GM18517 (cell line): ENCODE measurements at regions not wholly inside any gene's neighbourhood (a gene's known extent, or its start where the extent isn't known, plus 50 kb on each side); places are given as distances from the start of the nearest gene placed in this dataset.
"Not testable (repeated sequence)": the region's sequence is repeated elsewhere in the genome, so short reads cannot be mapped to it uniquely, and the experiment has no call there.

Source experiments
- ATAC-seq: cut with Tn5 transposase; IDR thresholded peaks from one replicate; pipeline ENCODE4 v1.9.1; 2021; ENCODE audit warnings: mild to moderate bottlenecking, moderate library complexity; ENCODE audit not compliant: unreplicated experiment

- ATAC-seq = no peak
Measured at GRCh38 chr5:101783241-101784013, 512.7 kb downstream of the SLCO4C1 start.

DNA sequence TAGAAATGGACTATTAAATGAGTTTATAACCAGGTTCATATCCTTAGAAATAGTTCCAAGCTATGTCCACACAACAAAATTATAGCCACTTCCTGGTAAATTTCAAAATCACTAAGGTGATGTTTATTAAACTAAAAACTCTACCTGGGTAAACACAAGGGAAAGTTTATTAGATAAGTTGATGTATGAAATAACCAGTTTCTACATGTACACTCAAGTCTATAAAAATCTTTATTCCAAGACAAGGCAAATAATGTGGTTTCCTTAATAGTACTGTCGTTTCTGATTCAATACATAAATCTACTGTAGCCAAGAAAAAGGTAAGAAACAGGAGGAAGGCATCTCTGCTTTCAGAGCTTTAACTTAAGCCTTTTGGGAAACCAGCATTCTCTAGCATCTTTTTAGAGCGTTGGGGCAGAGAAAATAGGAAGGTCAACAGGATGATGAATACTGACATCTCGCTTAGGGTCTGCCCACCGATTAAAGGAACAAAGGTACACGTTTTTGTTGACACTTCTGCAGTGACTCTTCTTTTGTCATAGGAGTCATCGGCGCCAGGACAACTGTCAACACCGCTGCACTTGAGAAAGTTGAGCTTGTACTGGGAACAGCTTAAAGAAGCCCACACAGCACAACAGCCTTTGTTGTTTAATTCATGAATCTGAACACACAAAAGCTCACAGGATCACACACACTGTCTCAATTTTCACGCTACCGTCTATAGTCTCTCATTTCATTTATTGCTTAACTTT, 513.6 kb downstream of the SLCO4C1 start:
- no peak for ATAC-seq

- no peak for ATAC-seq
Measured at GRCh38 chr5:101751105-101751504, 545.0 kb downstream of the SLCO4C1 start.

GRCh38 chr5:101743000-101743399, 553.1 kb downstream of the SLCO4C1 start:
- not testable (repeated sequence) for ATAC-seq

DNA sequence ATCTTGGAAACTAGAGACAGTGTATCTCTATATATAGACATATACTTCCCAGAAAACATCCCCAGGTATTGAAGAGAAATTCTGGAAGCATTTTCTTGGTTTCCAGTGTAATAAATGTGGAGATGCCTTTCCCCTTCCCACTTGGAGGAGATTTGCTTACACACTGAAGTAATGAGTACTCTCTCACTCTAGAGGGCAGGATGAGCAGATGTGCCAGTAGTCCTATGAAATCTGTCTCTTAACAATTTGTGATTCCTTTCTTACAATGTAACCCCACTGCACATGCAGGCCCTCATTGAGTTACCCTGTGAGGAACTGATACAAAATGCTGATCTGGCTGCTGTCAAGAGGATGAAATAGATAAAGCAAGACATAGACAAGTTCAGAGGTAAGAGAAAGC, 567.2 kb downstream of the SLCO4C1 start:
- no peak for ATAC-seq

GRCh38 chr5:101721543-101721942, 574.5 kb downstream of the SLCO4C1 start:
- no peak for ATAC-seq

GRCh38 chr5:101720033-101720432, 576.1 kb downstream of the SLCO4C1 start:
- no peak for ATAC-seq

DNA sequence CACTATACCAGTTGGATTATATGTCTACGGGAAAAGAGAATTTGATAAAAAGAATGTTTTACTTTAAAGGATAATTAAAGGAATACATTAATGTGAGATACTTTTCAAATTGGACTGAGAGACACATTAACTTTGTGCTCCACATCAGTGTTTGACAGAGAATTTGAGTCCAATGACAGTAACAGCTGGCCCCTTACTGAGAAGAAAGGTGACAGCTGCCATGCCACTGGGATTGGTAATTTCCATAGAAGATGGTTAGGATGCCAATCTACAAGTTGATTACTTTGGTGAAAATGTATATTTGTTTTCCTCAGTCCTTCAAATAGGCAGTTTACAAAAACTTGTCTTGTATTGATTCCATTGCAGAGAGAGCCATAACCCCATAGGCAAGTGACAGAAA, 578.4 kb downstream of the SLCO4C1 start:
- ATAC-seq = no peak

- ATAC-seq = no peak
Measured at GRCh38 chr5:101716941-101717340, 579.1 kb downstream of the SLCO4C1 start.

DNA sequence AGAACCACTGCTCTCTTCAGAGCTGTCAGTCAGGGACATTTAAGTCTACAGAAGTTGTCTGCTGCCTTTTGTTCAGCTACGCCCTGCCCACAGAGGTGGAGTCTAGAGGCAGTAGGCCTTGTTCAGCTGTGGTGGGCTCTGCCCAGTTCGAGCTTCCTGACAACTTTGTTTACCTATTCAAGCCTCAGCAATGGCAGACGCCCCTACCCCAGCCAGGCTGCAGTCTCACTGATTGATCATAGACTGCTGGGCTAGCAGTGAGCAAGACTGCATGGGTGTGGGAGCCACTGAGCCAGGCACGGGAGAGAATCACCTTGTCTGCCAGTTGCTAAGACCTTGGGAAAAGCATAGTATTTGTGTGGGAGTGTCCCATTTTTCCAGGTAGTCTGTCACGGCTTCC, 580.3 kb downstream of the SLCO4C1 start:
- ATAC-seq = not testable (repeated sequence)

DNA sequence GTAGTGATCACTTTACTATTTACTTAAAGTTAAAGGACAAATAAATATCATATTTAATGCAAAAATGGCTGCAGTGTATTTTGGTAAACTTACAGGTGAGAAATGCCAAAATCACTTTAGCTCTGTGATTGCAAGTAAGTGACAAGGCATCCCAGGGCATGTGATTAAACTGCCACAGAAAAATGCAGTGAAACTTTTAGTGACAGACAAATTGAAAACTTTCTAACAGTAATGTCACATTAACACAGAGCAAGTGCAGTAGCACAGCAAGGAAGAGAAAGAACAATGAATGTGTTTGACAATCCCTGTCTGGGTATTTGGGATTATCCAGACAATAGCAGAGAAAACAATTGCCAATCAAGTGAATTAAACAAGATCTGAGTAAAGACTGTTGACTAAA, 606.8 kb downstream of the SLCO4C1 start:
- ATAC-seq = no peak

DNA sequence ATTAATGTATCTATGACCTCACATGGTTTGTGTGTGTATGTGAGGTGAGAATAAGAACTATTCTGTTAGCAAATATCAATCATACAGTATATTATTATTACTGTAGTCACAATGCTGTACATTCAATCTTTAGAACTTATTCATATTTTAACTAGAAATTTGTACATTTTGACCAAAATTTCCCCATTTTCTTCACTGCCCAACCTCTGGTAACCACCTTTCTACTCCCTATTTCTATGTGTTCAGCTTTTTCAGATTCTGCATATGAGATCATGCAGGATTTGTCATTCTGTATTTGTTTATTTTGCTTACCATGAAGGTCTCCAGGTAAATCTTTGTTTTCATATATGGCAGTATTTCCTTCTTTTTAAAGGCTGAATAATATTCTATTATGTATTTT, 607.9 kb downstream of the SLCO4C1 start:
- ATAC-seq = no peak

DNA sequence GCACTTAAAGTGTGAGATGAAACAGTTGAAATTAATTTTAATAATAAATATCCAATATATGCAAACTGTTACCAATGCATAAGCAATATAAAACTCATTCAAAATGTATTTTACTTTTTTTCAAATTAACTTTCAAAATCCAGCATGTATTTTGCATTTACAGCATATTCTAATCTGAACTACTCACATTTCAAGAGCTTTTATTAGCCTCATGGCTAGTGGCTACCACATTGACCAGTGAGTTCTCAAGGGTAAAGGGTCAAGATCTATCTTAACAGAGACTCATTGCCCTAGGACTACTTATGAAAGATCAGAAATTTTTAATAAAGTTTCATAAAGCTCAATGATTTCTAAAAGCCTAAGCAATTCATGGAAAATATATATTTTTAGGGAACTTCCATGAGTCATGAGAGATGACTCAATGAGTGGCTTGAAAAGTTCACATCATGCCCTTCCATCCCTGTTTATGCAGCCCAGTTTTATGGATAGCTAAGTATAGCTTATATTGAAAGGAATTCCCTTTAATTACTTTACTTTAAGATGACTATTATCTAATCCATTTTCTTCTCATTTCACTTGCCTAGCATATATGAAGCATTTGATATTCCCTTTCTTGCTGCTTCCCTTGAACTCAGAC, 608.6 kb downstream of the SLCO4C1 start:
- ATAC-seq = no peak

GRCh38 chr5:101686536-101687157, 609.4 kb downstream of the SLCO4C1 start:
- ATAC-seq = no peak

GRCh38 chr5:101679816-101680215, 616.3 kb downstream of the SLCO4C1 start:
- ATAC-seq = no peak

GRCh38 chr5:101678481-101679193, 617.4 kb downstream of the SLCO4C1 start:
- ATAC-seq = peak; percentile 81

DNA sequence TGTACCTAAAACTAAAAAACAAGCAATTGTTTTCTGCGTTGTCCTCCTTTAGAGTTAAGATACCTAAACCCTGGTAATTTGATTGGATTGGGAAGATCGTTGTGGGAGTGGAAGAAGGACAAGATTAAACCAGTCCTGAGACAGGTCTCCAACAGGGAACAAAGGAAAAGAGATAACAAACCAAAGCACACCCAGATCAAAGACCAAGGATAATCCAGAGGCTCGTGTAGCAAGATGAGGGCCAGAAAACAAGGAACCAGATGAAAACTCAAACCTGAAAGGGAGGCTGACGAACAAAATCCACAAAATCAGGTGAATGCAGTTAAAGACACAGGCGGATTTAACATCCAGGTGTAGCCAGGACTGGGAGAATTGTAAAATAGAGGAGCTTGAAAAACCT, 618.1 kb downstream of the SLCO4C1 start:
- no peak for ATAC-seq

GRCh38 chr5:101676646-101677045, 619.4 kb downstream of the SLCO4C1 start:
- ATAC-seq = no peak

DNA sequence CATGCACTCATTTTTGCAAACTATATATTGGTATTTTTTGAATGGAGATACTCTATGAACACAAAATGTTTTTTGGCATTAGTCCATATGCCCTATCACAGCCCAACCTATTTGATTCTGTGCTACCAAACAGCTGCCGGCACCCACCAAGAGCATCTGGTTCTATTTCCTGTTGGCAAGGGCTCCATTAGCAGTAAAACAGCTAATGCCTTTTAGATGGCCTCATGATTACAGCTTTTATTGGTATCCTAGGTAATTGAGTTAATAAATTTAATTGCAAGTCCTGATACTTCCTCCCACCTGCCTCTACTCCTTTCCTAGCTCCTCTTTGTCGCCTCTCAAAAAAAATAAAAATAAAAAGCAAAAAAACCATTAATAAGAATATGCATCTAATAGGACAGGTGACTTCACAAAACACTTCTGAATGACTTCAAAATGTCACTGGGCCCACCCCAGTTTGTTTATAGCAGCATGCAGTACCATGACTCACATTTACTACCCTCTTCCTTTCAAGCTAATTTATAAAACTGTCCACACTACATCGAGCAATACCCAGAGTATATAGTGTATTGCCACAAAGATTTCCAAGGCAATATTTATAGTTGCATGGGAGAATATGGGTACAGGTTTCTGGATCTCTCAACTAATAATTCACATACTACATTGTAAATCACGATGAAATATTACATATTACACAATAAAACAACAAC, 620.4 kb downstream of the SLCO4C1 start:
- no peak for ATAC-seq

DNA sequence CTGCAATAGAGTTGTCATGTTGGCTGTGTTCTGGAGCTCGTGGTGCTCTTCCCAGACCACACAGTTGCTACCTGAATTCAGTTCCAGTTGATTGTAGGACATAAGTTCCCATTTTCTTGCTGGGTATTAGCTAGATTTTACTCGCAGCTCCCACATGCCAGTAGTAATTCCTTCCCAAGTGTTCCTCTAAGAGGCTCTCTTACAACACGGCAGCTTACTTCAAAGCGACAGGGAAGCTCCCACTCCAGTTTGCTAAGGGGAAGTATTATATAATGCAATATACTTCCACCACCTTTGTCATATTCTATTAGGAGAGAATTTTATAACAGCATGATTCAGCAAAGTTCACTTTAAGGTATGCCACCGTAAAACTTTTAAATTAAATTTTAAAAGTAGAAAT, 623.0 kb downstream of the SLCO4C1 start:
- no peak for ATAC-seq
